GM19397 (cell line): ENCODE measurements at regions not wholly inside any gene's neighbourhood (a gene's known extent, or its start where the extent isn't known, plus 50 kb on each side); places are given as distances from the start of the nearest gene placed in this dataset.

Experiments used
- ATAC-seq: cut with Tn5 transposase; IDR thresholded peaks from one replicate; pipeline ENCODE4 v1.9.1; 2021; ENCODE audit warnings: mild to moderate bottlenecking, moderate library complexity; ENCODE audit not compliant: unreplicated experiment

- no peak for ATAC-seq
Observed at GRCh38 chr4:96093563-96093962, 253.7 kb downstream of the PDHA2 start.

GRCh38 chr4:96094183-96094582 is 254.3 kb downstream of the PDHA2 start:
- no peak for ATAC-seq

GRCh38 chr4:96097040-96097607 is 257.2 kb downstream of the PDHA2 start:
- no peak for ATAC-seq

GRCh38 chr4:96097693-96098092 is 257.8 kb downstream of the PDHA2 start:
- no peak for ATAC-seq

GRCh38 chr4:96099031-96099430 is 259.1 kb downstream of the PDHA2 start:
- no peak for ATAC-seq

- ATAC-seq: no peak
Observed at GRCh38 chr4:96102541-96103026, 262.7 kb downstream of the PDHA2 start.

GRCh38 chr4:96103086-96103485 is 263.2 kb downstream of the PDHA2 start:
- no peak for ATAC-seq

GRCh38 chr4:96108146-96108545 is 268.3 kb downstream of the PDHA2 start:
- no peak for ATAC-seq

- ATAC-seq: no peak
Observed at GRCh38 chr4:96112631-96113030, 272.7 kb downstream of the PDHA2 start.

- ATAC-seq: no peak
Observed at GRCh38 chr4:96120206-96120605, 280.3 kb downstream of the PDHA2 start.

- no peak for ATAC-seq
Observed at GRCh38 chr4:96126227-96126626, 286.3 kb downstream of the PDHA2 start.

- no peak for ATAC-seq
Observed at GRCh38 chr4:96131186-96131585, 291.3 kb downstream of the PDHA2 start.

GRCh38 chr4:96134806-96135205 is 294.9 kb downstream of the PDHA2 start:
- no peak for ATAC-seq

GRCh38 chr4:96136056-96136455 is 296.2 kb downstream of the PDHA2 start:
- no peak for ATAC-seq

GRCh38 chr4:96139251-96139929 is 299.5 kb downstream of the PDHA2 start:
- no peak for ATAC-seq

GRCh38 chr4:96145601-96146000 is 305.7 kb downstream of the PDHA2 start:
- no peak for ATAC-seq

GRCh38 chr4:96146686-96147085 is 306.8 kb downstream of the PDHA2 start:
- ATAC-seq: no peak

- no peak for ATAC-seq
Observed at GRCh38 chr4:96149894-96150293, 310.0 kb downstream of the PDHA2 start.

GRCh38 chr4:96150466-96150865 is 310.6 kb downstream of the PDHA2 start:
- ATAC-seq: no peak

- ATAC-seq: no peak
Observed at GRCh38 chr4:96152824-96153223, 312.9 kb downstream of the PDHA2 start.

- no peak for ATAC-seq
Observed at GRCh38 chr4:96154676-96155075, 314.8 kb downstream of the PDHA2 start.

GRCh38 chr4:96162636-96163035 is 322.7 kb downstream of the PDHA2 start:
- no peak for ATAC-seq
